H1 (cell line): ENCODE measurements at regions not wholly inside any gene's neighbourhood (a gene's known extent, or its start where the extent isn't known, plus 50 kb on each side); places are given as distances from the start of the nearest gene placed in this dataset.

ENCODE experiments used
- CTCF ChIA-PET: fragments of 300-600 bp; sonication (Branson Sonifier 250); formaldehyde crosslinking; loops from one replicate; lab custom pipeline; 2021; ENCODE audit not compliant: partially characterized antibody; lab: Charles Lee
- POLR2A ChIA-PET: fragments of 300-600 bp; sonication (Branson Sonifier 250); formaldehyde crosslinking; loops from one replicate; lab custom pipeline; 2021; ENCODE audit warnings: inconsistent platforms; ENCODE audit not compliant: partially characterized antibody; lab: Charles Lee
- DNase-seq, 2 experiments: peaks; one replicate each; pipeline versions ENCODE4 v3.0.0 to v3.0.0-alpha.2; 2010 to 2022; ENCODE audit warnings: low spot score in 2 of 2, low read depth in 1 of 2, mixed read lengths in 1 of 2
- FAIRE-seq: peaks from 2 replicates; lab custom pipeline; 2011; peaks lifted over from hg19 to GRCh38; lab: Jason Lieb, UNC
- H2AFZ ChIP-seq: 2 replicates; pipeline ENCODE4 v1.8.1; 2012; ENCODE audit warnings: low read length, inconsistent platforms
- H2AK5ac ChIP-seq: 2 replicates; pipeline ENCODE4 v1.6.1; 2013; ENCODE audit warnings: low read depth, low read length
- H2BK120ac ChIP-seq: replicated peaks from 2 replicates; pipeline ENCODE3; 2013; ENCODE audit warnings: low read depth, low read length, inconsistent platforms
- H2BK12ac ChIP-seq: 2 replicates; pipeline ENCODE4 v1.6.1; 2013; ENCODE audit warnings: low read depth, low read length
- H2BK15ac ChIP-seq: 2 replicates; pipeline ENCODE4 v1.6.1; 2013; ENCODE audit warnings: low read length
- H2BK20ac ChIP-seq: 2 replicates; pipeline ENCODE4 v1.6.1; 2013; ENCODE audit warnings: low read length
- H2BK5ac ChIP-seq: 2 replicates; pipeline ENCODE4 v1.6.1; 2013; ENCODE audit warnings: low read depth, low read length
- H3K14ac ChIP-seq: 2 replicates; pipeline ENCODE4 v1.6.1; 2013; ENCODE audit warnings: inconsistent platforms; ENCODE audit not compliant: insufficient read length
- H3K18ac ChIP-seq: 2 replicates; pipeline ENCODE4 v1.6.1; 2013; ENCODE audit warnings: low read length; ENCODE audit errors: extremely low read depth
- H3K23ac ChIP-seq: 2 replicates; pipeline ENCODE4 v1.6.1; 2013; ENCODE audit warnings: inconsistent platforms; ENCODE audit not compliant: insufficient read length
- H3K23me2 ChIP-seq: 2 replicates; pipeline ENCODE4 v1.6.1; 2013; ENCODE audit warnings: low read depth, low read length
- H3K27ac ChIP-seq: 2 replicates; pipeline ENCODE4 v1.6.1; 2011; ENCODE audit warnings: low read depth, low read length, inconsistent platforms
- H3K27me3 ChIP-seq, 4 experiments: replicated peaks in 1 of 4; 1 replicate in 1 of 4; 2 replicates in 3 of 4; pipeline versions ENCODE4 v1.6.1 to v1.8.1; 2011 to 2013; ENCODE audit warnings: low read length in 3 of 4, mild to moderate bottlenecking in 3 of 4, inconsistent platforms in 2 of 4, mixed read lengths in 2 of 4, moderate library complexity in 1 of 4; ENCODE audit not compliant: control insufficient read depth in 3 of 4, insufficient read depth in 3 of 4; ENCODE audit errors: extremely low read depth in 1 of 4
- H3K36me3 ChIP-seq, 4 experiments: 2 replicates each; pipeline versions ENCODE4 v1.6.1 to v1.8.1; 2011 to 2013; ENCODE audit warnings: mild to moderate bottlenecking in 4 of 4, low read length in 3 of 4, moderate library complexity in 2 of 4, control low read depth in 1 of 4, inconsistent platforms in 1 of 4; ENCODE audit not compliant: insufficient read depth in 4 of 4, control insufficient read depth in 2 of 4
- H3K4ac ChIP-seq: replicated peaks from 2 replicates; pipeline ENCODE3; 2013; ENCODE audit warnings: low read length, low read depth, mixed read lengths, inconsistent platforms; ENCODE audit not compliant: insufficient read length
- H3K4me1 ChIP-seq, 4 experiments: replicated peaks in 1 of 4; 1 replicate in 1 of 4; 2 replicates in 3 of 4; pipeline versions ENCODE4 v1.6.1 to v1.8.1; 2011 to 2013; ENCODE audit warnings: low read length in 3 of 4, inconsistent platforms in 2 of 4, mixed read lengths in 1 of 4; ENCODE audit not compliant: insufficient read depth in 4 of 4, control insufficient read depth in 3 of 4
- H3K4me2 ChIP-seq, 2 experiments: 2 replicates each; pipeline versions ENCODE4 v1.6.1 to v1.8.1; 2011 to 2013; ENCODE audit warnings: low read depth in 2 of 2, low read length in 2 of 2, control low read depth in 1 of 2, inconsistent platforms in 1 of 2, mild to moderate bottlenecking in 1 of 2; ENCODE audit not compliant: insufficient read depth in 1 of 2
- H3K4me3 ChIP-seq, 4 experiments: fragments of 200-600, 300-600 bp in 1 of 4; sonication (generic), shearing (Covaris generic), sonication (Bioruptor Twin) in 1 of 4; 2 replicates each; pipeline versions ENCODE4 v1.5.1 to v1.8.1; 2011 to 2016; ENCODE audit warnings: low read length in 4 of 4, low read depth in 3 of 4, control low read depth in 2 of 4, inconsistent platforms in 2 of 4, mild to moderate bottlenecking in 2 of 4, mixed read lengths in 1 of 4, moderate library complexity in 1 of 4; ENCODE audit not compliant: insufficient read depth in 2 of 4; ENCODE audit errors: extremely low read depth in 1 of 4
- H3K56ac ChIP-seq: replicated peaks from 2 replicates; pipeline ENCODE3; 2013; ENCODE audit warnings: low read depth, mild to moderate bottlenecking, mixed read lengths, low read length, inconsistent platforms; ENCODE audit not compliant: insufficient read length
- H3K79me1 ChIP-seq: 2 replicates; pipeline ENCODE4 v1.6.1; 2013; ENCODE audit warnings: low read depth, low read length, control low read depth
- H3K79me2 ChIP-seq, 2 experiments: 2 replicates each; pipeline versions ENCODE4 v1.6.1 to v1.8.1; 2012 to 2013; ENCODE audit warnings: low read length in 2 of 2, mild to moderate bottlenecking in 2 of 2, inconsistent platforms in 1 of 2; ENCODE audit not compliant: insufficient read depth in 2 of 2, control insufficient read depth in 1 of 2
- H3K9ac ChIP-seq, 4 experiments: replicated peaks in 1 of 4; 1 replicate in 1 of 4; 2 replicates in 3 of 4; pipeline versions ENCODE4 v1.6.1 to v1.8.1; 2011 to 2013; ENCODE audit warnings: low read depth in 3 of 4, low read length in 3 of 4, control low read depth in 2 of 4, mild to moderate bottlenecking in 2 of 4, moderate library complexity in 2 of 4, inconsistent platforms in 1 of 4; ENCODE audit errors: extremely low read depth in 1 of 4
- H3K9me3 ChIP-seq, 2 experiments: 2 replicates each; pipeline versions ENCODE4 v1.6.1 to v1.8.1; 2012 to 2013; ENCODE audit warnings: mild to moderate bottlenecking in 2 of 2, moderate library complexity in 2 of 2, control low read depth in 1 of 2, inconsistent platforms in 1 of 2, low read depth in 1 of 2, low read length in 1 of 2, mixed read lengths in 1 of 2; ENCODE audit not compliant: insufficient read depth in 2 of 2
- H4K20me1 ChIP-seq, 2 experiments: replicated peaks in 1 of 2; 2 replicates each; pipeline versions ENCODE3 to v1.8.1; 2011 to 2013; ENCODE audit warnings: inconsistent platforms in 2 of 2, low read length in 2 of 2, mild to moderate bottlenecking in 1 of 2; ENCODE audit not compliant: insufficient read depth in 2 of 2, control insufficient read depth in 1 of 2
- H4K5ac ChIP-seq: 2 replicates; pipeline ENCODE4 v1.6.1; 2013; ENCODE audit warnings: low read length, low read depth, mixed read lengths, inconsistent platforms; ENCODE audit not compliant: insufficient read length
- H4K8ac ChIP-seq: 2 replicates; pipeline ENCODE4 v1.8.0; 2013; ENCODE audit warnings: mild to moderate bottlenecking, moderate library complexity, low read length, inconsistent platforms; ENCODE audit not compliant: insufficient read depth; ENCODE audit errors: extremely low read depth
- H4K91ac ChIP-seq: replicated peaks from 2 replicates; pipeline ENCODE3; 2013; ENCODE audit warnings: low read length, mixed read lengths, inconsistent platforms; ENCODE audit not compliant: insufficient read length
- KDM1A ChIP-seq: fragments of 200-600, 300-600 bp; sonication (generic); IDR thresholded peaks from 2 replicates; pipeline ENCODE4 v1.7.1; 2016; ENCODE audit warnings: mild to moderate bottlenecking, low read length, borderline replicate concordance
- POLR2AphosphoS5 ChIP-seq: IDR thresholded peaks from 2 replicates; pipeline ENCODE4 v1.6.1; 2011; ENCODE audit warnings: low read depth, low read length
- POU5F1 ChIP-seq: IDR thresholded peaks from 2 replicates; pipeline ENCODE4 v1.6.1; 2011; ENCODE audit warnings: low read depth, mild to moderate bottlenecking, low read length, moderate library complexity
- RFX5 ChIP-seq: IDR thresholded peaks from 2 replicates; pipeline ENCODE4 v1.6.1; 2011; ENCODE audit warnings: low read depth, low read length, improper control_type of control experiment, borderline replicate concordance
- SP4 ChIP-seq: IDR thresholded peaks from 2 replicates; pipeline ENCODE4 v1.6.1; 2012; ENCODE audit warnings: low read length, inconsistent platforms
- TAF1 ChIP-seq: IDR thresholded peaks from 2 replicates; pipeline ENCODE4 v1.6.1; 2011; ENCODE audit warnings: mild to moderate bottlenecking, low read depth, low read length
- WGBS, 2 experiments: shearing (Covaris generic) in 1 of 2; methylation state at CpG; one replicate each; pipeline versions ENCODE4 v1.1.6 to v1.1.7; 2013 to 2015; ENCODE audit warnings: low lambda C conversion rate in 2 of 2, mixed read lengths in 2 of 2, inconsistent platforms in 1 of 2, low coverage in 1 of 2, missing lambda C conversion rate in 1 of 2; ENCODE audit not compliant: insufficient replicate concordance in 2 of 2, insufficient coverage in 1 of 2, insufficient read length in 1 of 2; ENCODE audit errors: extremely low coverage in 1 of 2, missing lambda C conversion rate in 1 of 2; 5-methylcytosine and 5-hydroxymethylcytosine counted together

DNA sequence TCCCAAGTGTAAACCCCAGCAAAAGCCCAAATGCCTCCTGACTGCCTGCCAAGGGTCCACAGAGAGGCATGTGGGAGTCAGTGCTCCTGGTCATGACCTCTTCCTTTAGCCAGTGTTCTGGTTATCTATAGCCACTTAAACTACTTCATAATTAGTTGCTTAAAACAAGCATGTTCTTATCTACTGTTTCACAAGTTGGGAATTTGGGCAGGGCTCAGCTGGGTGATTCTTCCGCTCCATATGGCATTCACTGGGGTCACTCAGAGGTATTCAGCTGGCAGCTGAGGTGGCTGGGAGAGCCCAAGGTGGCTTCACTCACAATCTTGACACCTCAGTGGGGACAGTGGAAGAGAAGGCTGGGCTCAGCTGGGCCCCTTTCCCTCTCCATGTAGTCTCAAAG, 184.0 kb upstream of the RGS6 start:
- ChIA-PET POLR2A (no interaction called here), CTCF (interaction anchor here (1.4 to 5.7 kb wide), 3 partner anchors 27 to 609 kb away, joined by 4 to 86 read pairs (median 6); no protein-coding TSS in a partner anchor)
- Histone ChIP-seq H3K56ac (no peak overlapping the region), H3K79me1 (no peaks in the 10 kb centered on the region), H3K18ac (no peak overlapping the region), H3K23ac (no peak overlapping the region), H3K36me3 (no peaks in the 10 kb centered on the region), H2BK5ac (no peak overlapping the region), H3K27ac (no peak overlapping the region), H4K5ac (no peak overlapping the region), H2AK5ac (no peak overlapping the region), H2AFZ (no peak overlapping the region), H2BK120ac (no peak overlapping the region), H3K4ac (no peak overlapping the region), H3K14ac (no peak overlapping the region), H3K23me2 (no peaks in the 10 kb centered on the region), H4K91ac (no peak overlapping the region), H3K4me2 (no peak overlapping the region), H3K9me3 (peaks cover 7 to 12% of the 10 kb centered on the region in 2 experiments; a peak in 3 of 4 replicates), H4K20me1 (no peaks in the 10 kb centered on the region), H3K4me1 (peaks cover 0 to 2% (median 0%) of the 10 kb centered on the region in 4 experiments; a peak in 1 of 7 replicates), H2BK12ac (no peak overlapping the region), H3K27me3 (no peaks in the 10 kb centered on the region), H2BK15ac (no peak overlapping the region), H3K79me2 (no peaks in the 10 kb centered on the region), H3K9ac (no peak overlapping the region), H3K4me3 (no peak overlapping the region), H4K8ac (no peak overlapping the region), H2BK20ac (no peak overlapping the region)
- DNase-seq: no peak
- 80% methylated on average over 1 of the region's 1 CpG; no CpG with 5 or more reads in 1 of the 2 experiments for WGBS, 2 experiments
- no peak for FAIRE-seq
- TF ChIP-seq POLR2AphosphoS5: no peak
- TF ChIP-seq TAF1: no peak
- no peak for TF ChIP-seq RFX5
- no peak for TF ChIP-seq SP4
- TF ChIP-seq KDM1A: no peak
- no peak for TF ChIP-seq POU5F1
